LoVo (cell line): ENCODE measurements at regions not wholly inside any gene's neighbourhood (a gene's known extent, or its start where the extent isn't known, plus 50 kb on each side); places are given as distances from the start of the nearest gene placed in this dataset.

Experiments used
- DNase-seq: peaks from one replicate; pipeline ENCODE4 v3.0.0-alpha.2; 2016; ENCODE audit warnings: low spot score

DNA sequence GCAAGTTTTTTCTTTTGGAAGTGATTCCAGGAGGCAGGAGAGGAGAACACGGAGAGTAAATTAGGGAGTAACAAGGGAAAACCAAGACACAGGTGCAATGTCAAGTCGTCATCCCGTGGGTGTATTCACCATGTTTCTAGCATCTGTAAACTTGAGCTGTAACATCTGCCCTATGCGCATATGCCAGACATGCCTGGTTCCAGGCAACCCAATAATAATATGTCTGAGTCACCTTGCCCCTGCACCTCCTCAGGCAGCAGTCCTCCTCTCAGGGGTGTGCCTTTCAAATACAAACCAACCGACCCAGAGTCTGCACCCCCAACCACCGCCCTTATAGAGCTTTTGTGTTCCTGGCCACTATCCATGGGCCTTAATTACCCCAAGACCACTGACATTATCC, 107.0 kb upstream of the PDE1C start:
- no peak for DNase-seq

DNA sequence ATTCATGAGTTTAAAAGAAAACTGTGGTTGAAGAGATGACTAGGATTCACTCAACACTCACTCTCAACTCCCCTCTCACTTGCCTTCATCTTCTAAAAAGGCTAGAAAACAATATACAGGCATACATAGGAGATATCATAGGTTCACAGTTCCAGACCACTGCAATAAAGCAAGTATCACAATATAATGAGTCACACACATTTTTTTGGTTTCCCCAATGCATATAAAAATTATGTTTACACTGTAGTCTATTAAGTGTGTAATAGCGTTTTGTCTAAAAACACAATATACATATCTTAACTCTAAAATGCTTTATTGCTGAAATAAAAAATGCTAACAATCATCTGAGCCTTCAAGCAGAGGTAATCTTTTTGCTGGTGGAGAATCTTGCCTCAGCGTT, 104.9 kb upstream of the PDE1C start:
- no peak for DNase-seq

DNA sequence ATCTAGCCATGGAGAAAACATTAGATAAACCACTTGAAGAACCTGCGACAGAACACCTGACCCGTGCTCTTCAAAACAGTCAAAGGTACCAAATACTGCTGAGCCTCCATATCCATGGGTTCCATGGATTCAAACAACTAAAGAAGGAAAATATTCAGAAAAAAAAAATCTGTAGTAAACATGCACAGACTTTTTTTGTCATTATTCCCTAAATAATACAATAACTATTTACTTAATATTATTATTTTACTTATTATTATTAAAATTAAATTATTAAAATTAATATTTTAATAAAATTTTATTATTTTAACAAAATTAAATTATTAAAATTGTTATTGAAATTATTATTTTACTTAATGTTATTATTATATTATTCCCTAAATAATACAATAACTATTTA, 101.0 kb upstream of the PDE1C start:
- no peak for DNase-seq

DNA sequence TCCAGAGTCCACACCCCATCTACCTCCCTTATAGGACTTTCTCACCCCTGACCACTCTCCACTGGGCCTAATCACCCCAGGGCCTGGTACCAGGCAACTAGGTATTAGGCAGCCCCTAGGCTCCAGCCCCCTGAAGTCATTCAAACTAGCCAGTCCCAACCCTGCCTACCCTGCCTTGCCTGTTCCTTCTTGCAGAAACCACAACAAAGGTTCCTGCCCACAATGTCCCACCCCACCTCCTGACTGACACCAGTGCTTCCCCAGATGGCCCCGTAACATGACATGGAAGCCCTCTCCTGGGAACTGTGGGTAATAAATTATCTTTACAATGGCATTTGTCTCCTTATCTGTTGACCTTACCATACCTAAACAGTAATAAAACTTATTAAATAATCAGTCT, 100.6 kb upstream of the PDE1C start:
- DNase-seq, result no peak

DNA sequence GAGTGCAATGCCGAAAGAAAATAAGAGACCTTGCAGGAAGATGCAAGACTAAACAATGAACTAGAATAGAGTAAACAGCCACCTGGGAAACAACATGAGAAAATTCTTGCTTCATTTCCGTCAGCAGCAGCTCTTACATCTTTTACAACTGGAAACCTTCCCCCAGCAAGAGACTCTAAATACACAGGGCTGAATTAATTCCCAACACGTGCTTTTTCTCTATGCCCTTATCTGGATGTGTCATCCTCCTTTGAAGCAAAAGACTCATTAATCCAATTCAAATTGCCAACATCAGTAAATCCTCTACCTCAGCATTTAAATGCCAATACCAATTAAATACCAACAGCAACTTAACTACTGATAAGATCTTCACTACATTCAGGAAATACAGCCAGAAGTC, 99.0 kb upstream of the PDE1C start:
- no peak for DNase-seq

DNA sequence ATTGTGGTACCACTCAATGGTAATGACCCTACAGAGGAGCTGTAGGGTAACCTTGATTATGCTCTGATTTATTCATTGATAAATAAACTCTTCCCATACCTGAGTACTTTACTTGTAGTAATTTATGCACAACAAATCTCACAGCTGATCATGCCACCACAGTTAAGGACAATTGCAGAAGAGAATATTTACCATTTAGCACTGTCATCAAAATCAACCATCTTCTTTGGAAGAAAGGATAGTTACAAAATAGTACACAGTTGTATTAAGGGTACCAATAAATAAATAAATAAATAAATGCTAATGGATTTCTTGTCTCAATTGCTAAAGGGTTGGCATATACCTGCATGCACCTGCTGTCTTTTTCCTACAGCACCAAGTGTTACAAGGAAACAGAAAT, 97.6 kb upstream of the PDE1C start:
- DNase-seq, result no peak

DNA sequence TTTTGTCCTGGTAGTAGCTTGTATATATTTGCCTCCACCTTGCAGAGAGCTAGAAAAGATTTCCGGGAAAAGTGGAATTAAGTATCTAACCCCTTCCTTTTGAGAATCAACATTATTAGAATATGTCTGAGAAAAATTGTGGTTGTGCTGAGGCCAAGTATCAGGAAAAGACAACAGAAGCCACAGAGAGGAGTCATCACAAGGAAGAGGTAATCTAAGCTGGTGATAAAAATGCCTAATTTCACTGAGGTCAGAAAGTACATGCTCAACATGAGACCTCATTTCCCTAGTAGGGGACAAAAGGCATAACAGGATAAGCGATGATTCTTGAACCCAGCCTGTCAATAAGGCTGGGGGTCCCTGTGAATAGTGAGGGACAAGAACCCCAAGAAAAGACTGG, 97.0 kb upstream of the PDE1C start:
- no peak for DNase-seq

DNA sequence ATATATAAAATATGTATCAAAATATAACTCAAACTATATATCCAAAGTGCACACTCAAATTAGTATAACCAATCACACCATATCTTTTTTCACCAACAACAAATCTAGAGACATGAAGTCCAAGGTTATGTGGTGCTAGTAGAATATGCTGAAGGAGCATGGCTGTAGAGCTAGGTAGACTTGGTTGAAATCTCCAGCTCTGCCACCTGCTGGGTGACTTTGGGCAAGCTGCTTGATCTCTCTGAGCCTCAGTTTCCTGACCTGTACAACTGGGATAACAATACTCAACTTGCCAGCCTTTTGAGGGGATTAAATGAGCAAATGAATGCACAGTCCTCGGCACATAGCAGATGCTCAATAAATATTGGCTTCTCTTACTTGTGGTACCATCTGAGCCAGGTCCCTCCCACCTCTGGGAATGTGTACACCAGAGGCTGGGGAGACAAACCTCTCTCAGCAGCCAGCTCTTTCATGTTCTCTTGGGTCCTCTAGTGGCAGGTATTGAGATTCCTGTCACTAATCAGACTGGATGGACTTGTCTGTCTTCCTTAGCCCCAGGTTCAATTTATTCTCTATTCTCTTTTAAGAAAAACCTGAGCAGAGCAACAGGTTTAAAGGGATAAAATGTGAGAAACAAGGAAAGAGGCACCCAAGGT, 94.3 kb upstream of the PDE1C start:
- DNase-seq, result peak; percentile 54

DNA sequence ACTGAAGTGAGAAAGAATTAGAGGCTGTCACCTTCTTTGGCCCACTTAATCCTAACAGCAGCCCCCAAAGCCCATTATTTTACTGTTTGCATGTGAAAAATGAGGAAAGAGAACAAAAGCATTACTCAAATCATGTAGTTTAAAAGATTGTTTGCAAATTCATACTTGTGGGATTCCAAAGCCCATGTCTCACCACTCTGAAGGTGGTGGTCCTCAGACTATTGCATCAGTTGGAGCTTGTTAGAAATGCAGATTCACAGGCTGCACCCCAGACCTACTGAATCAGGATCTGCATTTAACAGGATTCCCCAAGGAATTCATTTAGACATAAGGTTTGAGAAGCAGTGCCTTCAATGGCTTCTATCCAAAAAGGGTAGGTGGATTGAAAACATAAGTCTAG, 93.7 kb upstream of the PDE1C start:
- DNase-seq, result no peak

DNA sequence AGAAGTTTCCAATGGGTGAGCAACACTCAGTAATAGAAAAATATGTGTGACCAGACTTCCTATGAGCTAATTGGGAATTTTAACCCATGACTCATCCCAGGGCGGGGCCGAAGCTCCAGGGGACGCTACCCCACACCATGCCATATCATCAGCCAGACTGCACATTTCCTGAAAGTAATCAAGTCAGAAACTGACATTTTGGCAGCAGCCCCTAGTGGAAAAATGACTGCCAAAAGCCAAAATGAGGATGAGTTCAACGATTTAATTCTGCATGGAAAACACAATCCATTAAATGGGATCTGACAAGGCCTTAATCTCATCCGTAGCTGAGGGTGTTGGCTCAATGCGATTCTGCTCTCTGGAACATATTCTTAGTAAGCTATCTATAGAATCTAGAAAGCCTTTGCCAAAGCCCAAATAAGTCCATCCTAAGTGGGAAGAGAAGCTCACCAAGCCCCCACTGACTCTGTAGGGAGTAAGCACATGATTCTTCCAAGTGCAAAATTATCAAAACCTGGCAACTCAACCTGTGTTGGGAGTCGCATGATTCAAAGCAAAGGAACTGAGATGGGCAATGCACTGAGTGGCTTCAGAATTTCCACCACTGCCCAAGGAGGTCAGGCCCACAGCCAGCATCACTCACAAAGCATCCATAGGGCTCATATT, 93.1 kb upstream of the PDE1C start:
- DNase-seq, result peak; percentile 73

DNA sequence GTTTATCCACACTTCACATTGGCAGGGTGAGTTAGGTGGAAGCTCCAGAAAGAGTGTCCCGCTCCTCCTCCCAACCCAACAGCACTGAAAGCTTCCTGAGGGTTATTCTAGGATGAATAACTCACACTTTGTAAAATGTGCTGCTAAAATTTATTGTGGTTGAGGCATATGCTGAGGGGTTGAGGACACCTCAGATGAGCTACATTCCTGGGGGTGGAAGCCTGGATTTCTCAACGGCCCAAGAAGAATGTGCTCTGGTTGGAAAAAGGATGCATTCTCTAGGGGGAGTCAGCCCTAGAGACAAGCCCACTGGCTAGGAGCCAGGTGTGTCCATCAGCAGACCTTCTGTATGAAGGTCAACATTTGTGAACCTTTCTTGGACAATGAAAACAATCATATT, 91.5 kb upstream of the PDE1C start:
- peak; percentile 22 for DNase-seq

DNA sequence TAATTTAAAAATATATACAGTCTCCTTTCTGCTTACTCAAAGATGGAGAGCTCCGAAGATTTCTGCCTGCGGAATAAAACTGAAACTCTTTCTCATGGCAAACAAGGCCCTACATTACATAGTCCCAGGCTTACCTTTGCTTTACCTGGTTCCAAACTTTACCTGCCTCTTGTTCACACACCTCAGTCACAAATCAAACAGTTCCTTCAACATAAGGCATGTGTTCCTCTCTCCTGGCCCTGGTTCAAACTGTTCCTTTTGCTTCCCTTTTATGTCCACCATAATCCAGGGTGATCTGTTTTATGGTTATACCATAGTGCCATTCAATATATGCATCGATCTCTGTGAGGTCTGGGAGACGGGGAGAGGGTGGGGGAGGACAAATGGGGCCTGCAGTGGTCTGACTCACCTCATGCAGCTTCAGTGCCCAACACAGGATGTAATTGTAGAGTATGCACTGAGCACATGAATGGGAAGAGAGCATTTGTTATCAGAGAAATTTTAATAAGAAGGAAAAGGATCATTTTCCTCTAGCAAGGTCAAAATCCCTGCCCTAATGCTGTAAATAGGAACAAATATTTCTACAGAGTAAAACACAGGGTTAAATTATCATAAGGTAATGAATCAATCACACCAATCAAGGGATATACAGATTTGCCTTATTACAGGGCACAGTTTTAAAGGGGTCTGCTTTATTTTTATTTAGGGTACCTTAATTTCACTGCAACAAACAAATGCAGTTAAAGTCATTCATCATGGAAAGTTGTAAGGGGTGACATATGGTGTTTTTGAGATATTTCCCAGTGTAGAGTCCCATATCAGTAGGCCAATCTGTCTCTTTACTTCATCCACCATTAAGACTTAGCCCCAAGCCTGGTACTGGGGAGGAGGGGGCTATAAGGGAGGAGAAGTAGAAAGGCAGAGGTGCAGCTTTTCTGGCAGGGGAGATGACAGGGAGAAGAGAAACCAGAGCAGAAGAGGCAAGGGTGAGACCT, 88.8 kb upstream of the PDE1C start:
- DNase-seq, result no peak

DNA sequence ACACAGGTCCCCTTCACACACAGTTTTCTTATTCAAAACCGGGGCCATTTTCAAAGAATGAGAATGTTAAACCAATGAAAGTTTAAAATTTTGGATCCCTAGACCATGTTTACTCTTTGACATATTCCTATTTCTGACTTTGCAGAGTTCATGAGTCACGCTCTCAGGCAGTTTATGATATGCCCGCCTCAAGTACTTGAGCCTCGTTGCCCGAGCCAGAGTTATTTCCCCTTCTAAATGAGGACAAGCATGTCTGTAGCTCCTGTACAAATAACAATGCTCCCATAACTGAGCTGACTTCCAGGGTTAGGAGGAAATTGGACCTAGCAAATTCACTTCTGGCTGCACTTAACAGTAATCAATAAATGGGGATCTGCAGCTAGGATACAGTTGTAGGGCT, 87.9 kb upstream of the PDE1C start:
- DNase-seq, result no peak

DNA sequence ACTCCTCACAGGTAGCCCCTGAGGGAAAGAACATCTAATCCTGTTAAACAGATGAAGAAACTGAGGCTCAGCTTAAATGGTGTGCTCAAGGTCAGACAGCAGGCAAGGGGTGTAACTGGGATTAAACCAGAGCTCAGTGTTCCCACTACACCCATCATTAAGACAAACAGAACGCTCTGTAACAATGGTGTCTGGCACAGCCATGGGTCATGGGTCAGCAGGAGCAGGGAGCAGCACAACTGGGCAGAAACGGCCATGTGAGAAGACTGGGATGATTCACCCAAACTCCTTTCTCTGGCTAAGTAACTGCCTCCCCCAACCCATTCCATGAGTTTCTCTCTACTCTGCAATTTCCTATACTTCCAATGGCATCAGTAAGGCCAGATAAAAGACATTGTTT, 85.5 kb upstream of the PDE1C start:
- DNase-seq, result no peak

DNA sequence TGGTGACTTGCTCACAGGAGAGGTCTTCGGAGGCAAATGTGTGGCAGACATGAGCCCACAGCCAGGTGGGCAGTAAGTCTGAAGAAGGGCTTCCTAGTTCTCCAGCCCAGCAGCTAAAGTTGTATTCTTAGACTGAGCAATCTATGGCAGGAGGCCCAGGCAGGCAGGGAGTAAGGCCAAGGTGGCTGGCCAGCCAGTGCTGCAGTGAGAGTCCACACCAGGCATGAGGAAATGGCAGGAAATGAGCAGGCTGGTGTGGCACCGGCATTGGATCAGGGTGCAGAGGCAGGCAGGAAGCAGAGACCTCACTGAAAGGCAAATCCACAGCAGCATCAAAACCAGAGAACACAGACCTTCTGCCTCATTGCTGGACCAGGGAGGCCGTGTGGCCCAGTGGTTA, 84.6 kb upstream of the PDE1C start:
- DNase-seq, result no peak

DNA sequence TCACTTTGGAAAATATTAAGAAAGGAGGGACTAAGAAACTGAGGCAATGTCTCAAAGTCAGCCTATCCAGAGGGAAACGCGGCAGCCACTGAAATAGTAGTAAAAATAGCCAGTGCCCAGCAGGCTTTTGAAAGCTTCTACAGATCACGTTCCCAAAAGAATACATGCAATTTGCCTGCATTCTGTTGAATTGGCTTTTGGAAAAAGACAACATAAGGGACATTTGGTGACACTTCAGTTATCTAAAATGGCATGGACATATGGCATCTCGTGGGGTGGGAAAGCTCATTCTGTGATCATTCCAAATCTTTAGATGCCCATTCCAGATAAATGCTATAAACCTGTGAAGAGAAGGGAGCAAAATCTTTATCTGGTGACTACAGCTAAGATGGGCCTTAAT, 82.8 kb upstream of the PDE1C start:
- no peak for DNase-seq

DNA sequence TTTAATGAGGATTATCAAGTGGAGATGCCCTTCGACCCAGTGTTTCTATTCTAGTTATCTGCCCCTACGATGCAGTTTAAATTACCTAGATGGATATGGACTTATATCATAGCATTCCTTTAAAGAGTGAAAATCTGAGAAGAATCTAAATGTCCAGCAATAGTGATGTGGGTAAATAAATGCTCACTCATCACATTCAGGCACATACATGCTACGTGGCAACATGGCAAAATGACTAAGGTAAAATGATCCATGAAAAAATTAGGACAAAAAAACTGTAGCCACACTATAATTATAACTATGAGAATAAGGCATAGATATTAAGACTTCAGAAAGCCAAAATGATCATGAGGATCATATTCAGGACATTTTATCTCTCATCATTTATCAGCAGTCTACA, 82.4 kb upstream of the PDE1C start:
- DNase-seq, result no peak

DNA sequence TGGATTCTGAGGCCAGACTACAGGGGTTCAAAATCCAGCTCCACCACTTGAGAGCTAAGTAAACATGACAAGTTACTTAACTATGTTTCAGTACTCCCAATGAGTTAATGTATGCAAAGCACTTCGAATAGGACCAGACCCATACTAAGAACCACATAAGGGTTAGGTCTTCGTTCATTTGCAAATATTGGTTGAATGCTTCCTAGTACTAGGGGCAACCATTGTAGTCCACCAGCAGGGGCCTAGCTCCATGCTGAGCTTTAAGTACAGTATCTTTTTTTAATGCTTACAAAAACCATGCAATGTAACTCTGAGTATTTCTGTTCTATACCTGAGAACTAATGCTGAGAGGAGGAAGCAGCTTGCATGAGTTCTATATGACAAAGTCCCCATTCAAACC, 80.4 kb upstream of the PDE1C start:
- no peak for DNase-seq

DNA sequence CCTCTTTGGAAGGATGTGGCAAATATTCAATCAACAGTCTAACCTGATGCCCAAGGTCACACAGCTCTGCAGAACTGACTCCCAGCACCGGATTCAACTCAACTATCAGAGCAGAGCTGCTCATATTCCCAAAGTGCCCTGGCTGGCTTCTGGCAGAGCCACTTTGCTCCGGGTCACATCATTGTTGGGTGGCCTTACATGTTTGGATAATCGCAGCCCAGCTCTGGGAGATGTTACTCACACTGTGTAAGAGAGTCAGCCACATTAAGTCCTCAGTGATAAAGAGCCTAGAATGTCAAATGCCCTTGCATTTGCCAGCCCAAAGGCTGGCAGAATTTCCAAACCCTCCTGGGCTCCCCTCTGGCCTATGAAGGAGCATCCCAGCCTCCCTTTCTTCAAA, 79.8 kb upstream of the PDE1C start:
- no peak for DNase-seq

DNA sequence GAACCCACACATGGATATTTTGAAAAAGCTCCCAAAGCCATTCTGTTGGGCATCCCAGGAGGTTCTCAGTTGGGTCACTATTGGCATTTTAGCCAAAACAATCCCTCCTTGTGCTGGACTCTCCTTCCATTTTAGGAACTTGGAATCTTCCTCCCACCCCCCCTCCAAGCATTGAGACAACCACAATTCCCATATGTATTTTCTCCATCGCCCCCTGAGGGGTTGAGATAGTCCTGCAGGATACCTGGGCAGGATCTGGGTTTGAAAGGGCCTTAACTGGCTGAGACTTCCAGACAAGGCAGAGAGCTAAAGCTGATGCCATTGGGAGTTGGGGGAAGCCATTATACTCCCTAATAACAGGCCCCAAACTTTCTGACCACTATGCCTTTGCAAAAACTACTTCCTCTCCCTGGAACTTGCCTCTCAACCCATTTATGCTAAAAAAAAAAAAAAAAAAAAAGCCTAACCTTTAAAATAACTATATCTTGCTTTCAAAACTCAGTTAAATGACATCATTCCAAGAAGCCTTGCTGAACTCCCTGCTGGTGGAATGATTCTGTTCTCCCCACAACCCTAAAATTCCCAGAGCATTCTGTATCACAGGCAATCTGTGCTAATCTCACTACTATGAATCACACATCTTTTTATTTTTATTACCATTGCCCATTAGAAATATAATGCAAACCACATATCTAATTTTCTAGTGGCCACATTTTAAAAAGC, 77.5 kb upstream of the PDE1C start:
- no peak for DNase-seq

DNA sequence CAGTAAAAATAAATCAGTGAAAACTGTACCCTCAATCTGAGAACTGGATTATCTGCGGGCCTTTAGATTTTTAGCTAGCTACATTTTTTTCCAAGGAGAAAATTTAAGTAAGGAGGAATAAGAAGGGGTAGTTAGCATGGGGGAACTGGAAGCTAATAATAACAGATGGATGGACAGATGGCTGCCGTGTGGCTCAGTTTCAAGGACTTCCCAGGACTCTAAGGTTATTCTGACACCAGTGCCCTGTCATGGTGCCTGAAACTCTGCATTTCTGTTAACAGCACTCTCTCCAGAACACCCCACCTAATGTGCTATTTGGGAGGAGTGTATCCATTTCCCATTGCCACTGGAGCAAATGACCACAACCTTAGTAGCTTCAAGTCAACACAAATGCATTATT, 75.7 kb upstream of the PDE1C start:
- DNase-seq, result no peak

DNA sequence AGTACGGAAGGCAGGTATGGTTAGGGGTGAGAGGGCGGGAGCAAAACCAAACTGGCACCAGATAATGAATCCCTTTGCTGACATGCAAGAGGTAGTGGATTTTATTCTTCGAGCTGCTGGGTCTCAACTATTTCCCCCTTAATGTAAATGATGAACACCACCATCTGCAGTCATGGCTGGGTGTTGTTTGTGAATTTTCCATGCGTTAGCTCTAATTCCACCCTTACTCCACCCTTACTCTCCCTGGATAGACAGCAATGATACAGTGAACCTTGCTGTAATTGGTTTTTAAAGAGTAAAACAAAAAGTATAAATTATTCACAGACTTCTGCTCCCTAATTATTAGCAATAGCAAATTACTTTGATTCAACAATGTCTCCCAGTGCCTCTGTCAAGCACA, 74.5 kb upstream of the PDE1C start:
- DNase-seq, result no peak
